ENCODE measurements at regions not wholly inside any gene's neighbourhood (a gene's known extent, or its start where the extent isn't known, plus 50 kb on each side); places are given as distances from the start of the nearest gene placed in this dataset.

DNA sequence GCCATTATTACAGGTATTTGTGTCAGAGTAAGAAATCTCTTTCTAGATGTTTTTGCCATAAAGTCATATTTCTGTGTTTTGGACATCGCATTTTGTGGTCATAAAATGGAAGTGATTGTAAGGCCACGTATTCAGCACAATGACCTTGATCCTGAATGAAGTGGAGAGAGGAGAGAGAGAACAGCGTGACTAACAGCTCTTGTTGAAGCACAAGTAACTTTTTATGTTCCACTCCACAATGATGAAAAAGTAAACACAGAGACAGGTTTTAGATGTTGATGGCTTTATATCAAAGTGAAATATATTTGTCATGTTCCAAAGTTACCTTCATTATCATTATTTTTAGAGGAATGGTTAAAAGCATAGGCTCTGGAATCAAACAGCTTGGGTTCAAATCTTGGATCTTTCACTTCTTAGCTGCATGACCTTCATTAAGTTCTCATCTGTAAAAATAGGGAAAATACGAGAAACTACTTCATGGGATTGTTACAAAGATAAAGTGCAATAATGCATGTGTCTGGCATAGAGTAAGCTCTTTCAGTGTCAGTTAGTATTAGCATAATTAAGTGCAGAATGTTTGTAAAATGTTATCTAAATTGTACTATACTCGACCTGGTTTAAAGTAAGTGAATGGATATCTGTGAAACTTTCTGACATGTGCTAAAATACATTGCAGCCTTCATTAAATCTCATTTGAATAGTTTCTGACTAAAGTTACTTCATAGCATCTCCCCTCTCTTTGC is 341.5 kb upstream of the DNAJC19 start:
- no peaks in the 10 kb centered on the region for H3K27me3 ChIP-seq (ENCODE audit: insufficient read depth, low read depth)
- H3K4me3 ChIP-seq (IDR thresholded peaks at IDR 0.05; ENCODE audit: insufficient read depth, low read depth, low read length), result no peak overlapping the region
- no peak overlapping the region for H3K27ac ChIP-seq
- no peaks in the 10 kb centered on the region for H3K36me3 ChIP-seq (ENCODE audit: insufficient read depth)
- no peak overlapping the region for H3K9ac ChIP-seq
- H2AFZ ChIP-seq (ENCODE audit: low read depth), result no peak overlapping the region
- no peak overlapping the region for H3K4me2 ChIP-seq
- no peaks in the 10 kb centered on the region for H4K20me1 ChIP-seq (ENCODE audit: insufficient read depth)
- H3K4me1 ChIP-seq (ENCODE audit: low read depth, poor library complexity, severe bottlenecking), result no peaks in the 10 kb centered on the region
- TF ChIP-seq, protein P1, sequence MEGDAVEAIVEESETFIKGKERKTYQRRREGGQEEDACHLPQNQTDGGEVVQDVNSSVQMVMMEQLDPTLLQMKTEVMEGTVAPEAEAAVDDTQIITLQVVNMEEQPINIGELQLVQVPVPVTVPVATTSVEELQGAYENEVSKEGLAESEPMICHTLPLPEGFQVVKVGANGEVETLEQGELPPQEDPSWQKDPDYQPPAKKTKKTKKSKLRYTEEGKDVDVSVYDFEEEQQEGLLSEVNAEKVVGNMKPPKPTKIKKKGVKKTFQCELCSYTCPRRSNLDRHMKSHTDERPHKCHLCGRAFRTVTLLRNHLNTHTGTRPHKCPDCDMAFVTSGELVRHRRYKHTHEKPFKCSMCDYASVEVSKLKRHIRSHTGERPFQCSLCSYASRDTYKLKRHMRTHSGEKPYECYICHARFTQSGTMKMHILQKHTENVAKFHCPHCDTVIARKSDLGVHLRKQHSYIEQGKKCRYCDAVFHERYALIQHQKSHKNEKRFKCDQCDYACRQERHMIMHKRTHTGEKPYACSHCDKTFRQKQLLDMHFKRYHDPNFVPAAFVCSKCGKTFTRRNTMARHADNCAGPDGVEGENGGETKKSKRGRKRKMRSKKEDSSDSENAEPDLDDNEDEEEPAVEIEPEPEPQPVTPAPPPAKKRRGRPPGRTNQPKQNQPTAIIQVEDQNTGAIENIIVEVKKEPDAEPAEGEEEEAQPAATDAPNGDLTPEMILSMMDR (conservative IDR thresholded peaks at IDR 0.05; ENCODE audit: low read depth, low read length), result no peak
- no peaks in the 10 kb centered on the region for H3K79me2 ChIP-seq (ENCODE audit: insufficient read depth, low read depth)

DNA sequence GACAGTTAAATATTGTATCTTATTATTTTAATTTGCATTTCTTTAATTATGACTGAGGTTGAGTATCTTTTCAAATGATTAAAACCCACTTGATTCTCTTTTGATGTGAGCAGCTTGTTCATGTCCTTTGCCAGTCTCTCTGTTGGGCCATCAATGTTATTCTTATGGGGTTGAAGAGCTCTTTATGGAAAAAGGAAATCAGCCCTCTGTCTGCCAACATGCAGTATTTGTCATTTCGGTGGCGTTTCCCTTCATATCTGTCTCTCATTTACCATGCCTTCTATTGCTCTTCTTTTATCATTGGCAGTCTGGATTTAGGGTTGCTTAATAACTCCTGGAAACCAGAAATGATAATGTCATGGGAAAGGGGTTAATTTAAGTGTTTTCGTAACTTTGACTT is 340.7 kb upstream of the DNAJC19 start:
- H3K4me1 ChIP-seq (ENCODE audit: low read depth, poor library complexity, severe bottlenecking), result no peaks in the 10 kb centered on the region
- H3K4me2 ChIP-seq, result no peak overlapping the region
- no peak overlapping the region for H3K9ac ChIP-seq
- H3K36me3 ChIP-seq (ENCODE audit: insufficient read depth), result no peaks in the 10 kb centered on the region
- no peak overlapping the region for H3K4me3 ChIP-seq (IDR thresholded peaks at IDR 0.05; ENCODE audit: insufficient read depth, low read depth, low read length)
- H3K79me2 ChIP-seq (ENCODE audit: insufficient read depth, low read depth), result no peaks in the 10 kb centered on the region
- no peak overlapping the region for H2AFZ ChIP-seq (ENCODE audit: low read depth)
- TF ChIP-seq, protein P1 (conservative IDR thresholded peaks at IDR 0.05; ENCODE audit: low read depth, low read length), result no peak
- no peak overlapping the region for H3K27ac ChIP-seq
- H4K20me1 ChIP-seq (ENCODE audit: insufficient read depth), result no peaks in the 10 kb centered on the region
- H3K27me3 ChIP-seq (ENCODE audit: insufficient read depth, low read depth), result no peaks in the 10 kb centered on the region

DNA sequence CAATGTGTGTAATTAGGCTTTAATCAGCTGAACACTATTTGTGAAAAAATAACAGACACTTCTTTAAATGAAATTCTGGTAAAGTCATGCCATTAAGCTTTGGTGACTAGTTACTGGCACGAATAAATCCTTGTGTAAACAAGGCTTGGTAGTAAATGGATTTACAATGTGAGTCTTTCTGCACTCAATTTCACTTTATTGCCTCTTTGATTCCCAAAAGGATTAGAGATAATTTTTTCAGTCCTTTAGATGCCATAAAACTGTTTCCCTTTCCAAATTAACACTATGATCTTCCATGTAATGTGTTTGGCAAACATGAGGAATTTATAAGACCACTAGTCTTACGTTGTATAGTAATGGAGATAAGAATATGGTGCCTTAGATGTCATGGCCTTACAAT is 339.5 kb upstream of the DNAJC19 start:
- H3K27ac ChIP-seq, result no peak overlapping the region
- no peak overlapping the region for H3K4me2 ChIP-seq
- no peaks in the 10 kb centered on the region for H4K20me1 ChIP-seq (ENCODE audit: insufficient read depth)
- no peaks in the 10 kb centered on the region for H3K27me3 ChIP-seq (ENCODE audit: insufficient read depth, low read depth)
- H3K79me2 ChIP-seq (ENCODE audit: insufficient read depth, low read depth), result no peaks in the 10 kb centered on the region
- no peak overlapping the region for H3K9ac ChIP-seq
- no peak overlapping the region for H3K4me3 ChIP-seq (IDR thresholded peaks at IDR 0.05; ENCODE audit: insufficient read depth, low read depth, low read length)
- H3K36me3 ChIP-seq (ENCODE audit: insufficient read depth), result no peaks in the 10 kb centered on the region
- no peak overlapping the region for H2AFZ ChIP-seq (ENCODE audit: low read depth)
- H3K4me1 ChIP-seq (ENCODE audit: low read depth, poor library complexity, severe bottlenecking), result no peaks in the 10 kb centered on the region
- TF ChIP-seq, protein P1 (conservative IDR thresholded peaks at IDR 0.05; ENCODE audit: low read depth, low read length), result no peak

DNA sequence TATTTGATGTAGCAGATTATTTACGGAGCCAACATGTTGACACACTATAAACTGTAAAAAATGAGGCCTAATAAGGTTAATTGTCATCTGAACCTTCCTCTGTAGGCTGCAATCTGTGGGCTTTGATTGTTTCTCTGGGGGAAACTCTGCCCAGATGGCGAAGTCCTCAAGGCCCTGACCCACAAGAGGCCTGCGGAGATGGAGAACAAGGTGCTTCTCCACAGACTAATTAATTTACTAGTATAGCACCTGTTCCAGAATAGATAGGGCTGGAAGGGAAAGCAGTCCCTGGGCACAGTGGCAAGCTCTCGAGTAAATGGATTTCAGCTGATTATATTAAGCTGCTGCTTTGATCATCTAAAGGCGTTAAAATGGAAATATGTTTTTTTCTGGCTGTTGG is 338.8 kb upstream of the DNAJC19 start:
- no peak overlapping the region for H2AFZ ChIP-seq (ENCODE audit: low read depth)
- H3K79me2 ChIP-seq (ENCODE audit: insufficient read depth, low read depth), result no peaks in the 10 kb centered on the region
- H3K9ac ChIP-seq, result no peak overlapping the region
- no peaks in the 10 kb centered on the region for H3K27me3 ChIP-seq (ENCODE audit: insufficient read depth, low read depth)
- H3K4me1 ChIP-seq (ENCODE audit: low read depth, poor library complexity, severe bottlenecking), result no peaks in the 10 kb centered on the region
- H4K20me1 ChIP-seq (ENCODE audit: insufficient read depth), result no peaks in the 10 kb centered on the region
- H3K36me3 ChIP-seq (ENCODE audit: insufficient read depth), result no peaks in the 10 kb centered on the region
- H3K4me3 ChIP-seq (IDR thresholded peaks at IDR 0.05; ENCODE audit: insufficient read depth, low read depth, low read length), result no peak overlapping the region
- H3K27ac ChIP-seq, result no peak overlapping the region
- TF ChIP-seq, protein P1 (conservative IDR thresholded peaks at IDR 0.05; ENCODE audit: low read depth, low read length), result no peak
- no peak overlapping the region for H3K4me2 ChIP-seq
